HepG2 (cell line): ENCODE measurements at regions not wholly inside any gene's neighbourhood (a gene's known extent, or its start where the extent isn't known, plus 50 kb on each side); places are given as distances from the start of the nearest gene placed in this dataset.

Source experiments
- ATAC-seq: fragments of 200-7000 bp; cut with Tn5 transposase; 3 replicates; pipeline ENCODE4 v1.9.1; 2020; ENCODE audit warnings: mild to moderate bottlenecking, moderate library complexity
- BruUV-seq: library from RNA; stranded (reverse); fragments of 400-500 nt; replicated peaks from 2 replicates; lab custom pipeline; 2021; lab: Mats Ljungman, UMichigan
- CTCF ChIA-PET: fragments of 300-600 bp; formaldehyde crosslinking; extraction: SDS; loops from one replicate; lab custom pipeline; 2021; ENCODE audit warnings: low total read pairs, inconsistent platforms, low intra/inter-chr PET ratio; lab: Yijun Ruan, JAX
- POLR2A ChIA-PET: fragments of 350-600 bp; sonication (Branson Sonifier 250); formaldehyde crosslinking; loops from one replicate; lab custom pipeline; 2020; ENCODE audit warnings: antibody characterized with exemption, inconsistent platforms; lab: Yijun Ruan, JAX
- DNase-seq: peaks from one replicate; pipeline ENCODE4 v3.0.0-alpha.2; 2015; ENCODE audit warnings: low spot score
- FAIRE-seq: peaks from 3 replicates; lab custom pipeline; 2011; peaks lifted over from hg19 to GRCh38; lab: Jason Lieb, UNC
- H2AFZ ChIP-seq: one replicate; pipeline ENCODE4 v1.6.1; 2011; ENCODE audit warnings: low read length, inconsistent platforms
- H3K27ac ChIP-seq: fragments of 300-600 bp; 3 replicates; pipeline ENCODE4 v1.8.0; 2011; ENCODE audit warnings: mixed run types, mild to moderate bottlenecking, mixed read lengths, low read length, inconsistent platforms; ENCODE audit not compliant: insufficient read depth; ENCODE audit errors: extremely low read length
- H3K27me3 ChIP-seq, 2 experiments: fragments of 200-600 bp in 1 of 2; 2 replicates in 1 of 2; 3 replicates in 1 of 2; pipeline versions ENCODE4 v1.6.0 to v1.8.0; 2011; ENCODE audit warnings: low read length in 2 of 2, mild to moderate bottlenecking in 2 of 2, moderate library complexity in 2 of 2, inconsistent platforms in 1 of 2; ENCODE audit not compliant: insufficient read depth in 2 of 2, control insufficient read depth in 1 of 2
- H3K36me3 ChIP-seq, 2 experiments: fragments of 200-600 bp in 1 of 2; replicated peaks in 1 of 2; 2 replicates in 1 of 2; 3 replicates in 1 of 2; pipeline versions ENCODE4 v1.5.1 to v1.8.0; 2011; ENCODE audit warnings: low read length in 2 of 2, inconsistent platforms in 1 of 2; ENCODE audit not compliant: insufficient read depth in 2 of 2, control insufficient read depth in 1 of 2
- H3K4me1 ChIP-seq: 2 replicates; pipeline ENCODE4 v1.5.1; 2012; ENCODE audit warnings: low read length, inconsistent platforms; ENCODE audit not compliant: insufficient read depth
- H3K4me2 ChIP-seq: 2 replicates; pipeline ENCODE4 v1.6.0; 2011; ENCODE audit warnings: low read depth, low read length, inconsistent platforms
- H3K4me3 ChIP-seq, 3 experiments: fragments of 200-600 bp in 1 of 3; sonication (generic), shearing (Covaris generic) in 1 of 3; replicated peaks in 1 of 3; 2 replicates each; pipeline ENCODE4 v1.5.1; 2011 to 2016; ENCODE audit warnings: low read length in 3 of 3, inconsistent platforms in 2 of 3, low read depth in 2 of 3, mild to moderate bottlenecking in 2 of 3, control low read depth in 1 of 3, mixed read lengths in 1 of 3; ENCODE audit not compliant: insufficient read depth in 1 of 3
- H3K79me2 ChIP-seq: one replicate; pipeline ENCODE4 v1.6.1; 2011; ENCODE audit warnings: low read length, inconsistent platforms; ENCODE audit not compliant: insufficient read depth
- H3K9ac ChIP-seq: 2 replicates; pipeline ENCODE4 v1.6.0; 2011; ENCODE audit warnings: mild to moderate bottlenecking, low read depth, low read length, inconsistent platforms; ENCODE audit not compliant: insufficient read depth
- H3K9me3 ChIP-seq: 2 replicates; pipeline ENCODE4 v1.5.1; 2012; ENCODE audit warnings: mild to moderate bottlenecking, low read length
- H4K20me1 ChIP-seq: 2 replicates; pipeline ENCODE4 v1.6.0; 2011; ENCODE audit warnings: inconsistent platforms, mild to moderate bottlenecking, low read length, moderate library complexity; ENCODE audit not compliant: insufficient read depth
- CBX5 ChIP-seq: sonication (generic); formaldehyde crosslinking; IDR thresholded peaks from 2 replicates; pipeline ENCODE4 v1.4.0; 2020; ENCODE audit warnings: missing genetic modification reagents, borderline replicate concordance
- CENPX ChIP-seq: sonication (generic); formaldehyde crosslinking; IDR thresholded peaks from 2 replicates; pipeline ENCODE4 v1.9.0; 2021; ENCODE audit warnings: mild to moderate bottlenecking, missing genetic modification reagents, moderate library complexity
- DNMT3B ChIP-seq: conservative IDR thresholded peaks from 2 replicates; pipeline ENCODE4 v1.6.1; 2016; ENCODE audit warnings: missing biosample characterization, control low read depth
- ETV6 ChIP-seq: sonication (generic); formaldehyde crosslinking; conservative IDR thresholded peaks from 2 replicates; pipeline ENCODE4 v1.4.0; 2020; ENCODE audit warnings: missing genetic modification reagents
- FIP1L1 ChIP-seq: fragments of 200-400 bp; formaldehyde crosslinking; IDR thresholded peaks from 2 replicates; pipeline ENCODE4 v1.6.1; 2018; ENCODE audit warnings: low read depth, mild to moderate bottlenecking, low read length, moderate library complexity, borderline replicate concordance; ENCODE audit not compliant: insufficient read depth
- HINFP ChIP-seq: sonication (generic); formaldehyde crosslinking; IDR thresholded peaks from 2 replicates; pipeline ENCODE4 v1.4.0; 2020; ENCODE audit warnings: low read depth, mild to moderate bottlenecking, missing genetic modification reagents
- MIER3 ChIP-seq: IDR thresholded peaks from 2 replicates; pipeline ENCODE4 v1.6.1; 2016; ENCODE audit warnings: missing compliant biosample characterization, borderline replicate concordance
- STAT6 ChIP-seq: sonication (generic); formaldehyde crosslinking; IDR thresholded peaks from 2 replicates; pipeline ENCODE4 v1.4.0; 2020; ENCODE audit warnings: missing genetic modification reagents, mild to moderate bottlenecking, borderline replicate concordance
- TFDP1 ChIP-seq: IDR thresholded peaks from 2 replicates; pipeline ENCODE4 v1.6.1; 2016; ENCODE audit warnings: missing compliant biosample characterization, missing genetic modification reagents, borderline replicate concordance
- YY1 ChIP-seq: IDR thresholded peaks from 2 replicates; pipeline ENCODE4 v1.6.1; 2011; ENCODE audit warnings: low read length, low read depth, moderate library complexity, mild to moderate bottlenecking; ENCODE audit not compliant: insufficient read depth, insufficient replicate concordance
- ZFP1 ChIP-seq: IDR thresholded peaks from 2 replicates; pipeline ENCODE4 v1.6.1; 2016
- ZHX1 ChIP-seq: sonication (generic); formaldehyde crosslinking; IDR thresholded peaks from 2 replicates; pipeline ENCODE4 v1.8.1; 2022; ENCODE audit warnings: low read depth, mild to moderate bottlenecking, missing genetic modification reagents
- ZNF354B ChIP-seq: sonication (generic); formaldehyde crosslinking; IDR thresholded peaks from 2 replicates; pipeline ENCODE4 v1.8.0; 2022; ENCODE audit warnings: mild to moderate bottlenecking, missing genetic modification reagents
- ZNF530 ChIP-seq: sonication (generic); formaldehyde crosslinking; IDR thresholded peaks from 2 replicates; pipeline ENCODE4 v1.5.0; 2020; ENCODE audit warnings: low read depth, mild to moderate bottlenecking, missing genetic modification reagents
- ZNF563 ChIP-seq: sonication (generic); formaldehyde crosslinking; IDR thresholded peaks from 2 replicates; pipeline ENCODE4 v1.8.0; 2022; ENCODE audit warnings: mild to moderate bottlenecking, moderate library complexity, missing genetic modification reagents
- ZNF724P ChIP-seq: sonication (generic); formaldehyde crosslinking; IDR thresholded peaks from 2 replicates; pipeline ENCODE4 v1.8.0; 2022; ENCODE audit warnings: missing genetic modification reagents, borderline replicate concordance
- WGBS: methylation state at CpG from one replicate; pipeline ENCODE4 v1.1.6; 2017; ENCODE audit warnings: low lambda C conversion rate; 5-methylcytosine and 5-hydroxymethylcytosine counted together
- in situ Hi-C: cut with HindIII; loops from 2 replicates; pipeline ENCODE4 v1.10.0; 2017; ENCODE audit warnings: low pct_unique_long_range_greater_than_20kb; ENCODE audit not compliant: extremely low pct_ligation_motif_present
- intact Hi-C: fragments of 100-400 bp; cut with micrococcal nuclease; formaldehyde crosslinking; loops from one replicate; pipeline ENCODE4 v1.10.0; 2022; ENCODE audit not compliant: unreplicated experiment

- Histone ChIP-seq H3K36me3 (no peaks in the 10 kb centered on the region), H3K4me2 (no peak overlapping the region), H3K4me1 (no peaks in the 10 kb centered on the region), H3K4me3 (no peak overlapping the region), H3K79me2 (no peaks in the 10 kb centered on the region), H3K9ac (no peak overlapping the region), H2AFZ (no peak overlapping the region), H3K27me3 (no peaks in the 10 kb centered on the region), H4K20me1 (no peaks in the 10 kb centered on the region), H3K27ac (no peak overlapping the region), H3K9me3 (no peaks in the 10 kb centered on the region)
- in situ Hi-C loops (no loop called here), intact Hi-C loops (no loop called here)
- ChIA-PET CTCF (no interaction called here), POLR2A (no interaction called here)
- FAIRE-seq (no peak), DNase-seq (no peak), ATAC-seq (no peak)
- 0% methylated on average over 2 of the region's 2 CpGs for WGBS
- no TSS peak for BruUV-seq
- no peak for TF ChIP-seq ZNF354B (CRISPR knock-in tag)
- no peak for TF ChIP-seq CENPX (CRISPR knock-in tag)
- TF ChIP-seq DNMT3B (CRISPR knock-in tag) = no peak
- no peak for TF ChIP-seq TFDP1 (CRISPR knock-in tag)
- TF ChIP-seq YY1 = no peak
- no peak for TF ChIP-seq ZNF724P (CRISPR knock-in tag)
- no peak for TF ChIP-seq ZNF563 (CRISPR knock-in tag)
- TF ChIP-seq ZHX1 = no peak
- TF ChIP-seq ZNF530 = no peak
- no peak for TF ChIP-seq MIER3 (CRISPR knock-in tag)
- no peak for TF ChIP-seq FIP1L1
- no peak for TF ChIP-seq STAT6
- TF ChIP-seq HINFP (CRISPR knock-in tag) = no peak
- no peak for TF ChIP-seq ETV6
- no peak for TF ChIP-seq CBX5
- TF ChIP-seq ZFP1 (CRISPR knock-in tag) = no peak
These were observed 393.0 kb upstream of the MTPN start for GRCh38 chr7:136370137-136370536.
